Transverse colon (tissue), 4 donors: ENCODE measurements at regions not wholly inside any gene's neighbourhood (a gene's known extent, or its start where the extent isn't known, plus 50 kb on each side); places are given as distances from the start of the nearest gene placed in this dataset.

Source experiments
- DNase-seq: peaks from one replicate; pipeline ENCODE4 v3.0.0-alpha.2; 2019
- H3K27ac ChIP-seq, 4 donors: fragments of 200-600 bp; sonication (generic); 2 replicates each; pipeline ENCODE4 v1.5.1; 2016 to 2018; ENCODE audit warnings: inconsistent platforms in 4 of 4
- H3K27me3 ChIP-seq: fragments of 200-600 bp; sonication (generic); 2 replicates; pipeline ENCODE4 v1.5.1; 2017; ENCODE audit warnings: inconsistent platforms
- H3K36me3 ChIP-seq, 4 donors: fragments of 200-600 bp; sonication (generic); 2 replicates each; pipeline ENCODE4 v1.5.1; 2017 to 2019; ENCODE audit warnings: inconsistent platforms in 4 of 4
- H3K4me1 ChIP-seq, 4 donors: fragments of 200-600 bp; sonication (generic); 2 replicates each; pipeline ENCODE4 v1.5.1; 2017 to 2020; ENCODE audit warnings: inconsistent platforms in 4 of 4
- H3K4me3 ChIP-seq, 4 donors: fragments of 200-600 bp; sonication (generic); 1 replicate in 1 of 4; 2 replicates in 3 of 4; pipeline versions ENCODE4 v1.5.1 to v1.6.1; 2017 to 2019; ENCODE audit warnings: inconsistent platforms in 4 of 4
- H3K9me3 ChIP-seq, 2 donors: fragments of 200-600 bp; sonication (generic); 2 replicates each; pipeline ENCODE4 v1.5.1; 2017 to 2019; ENCODE audit warnings: inconsistent platforms in 2 of 2
- EP300 ChIP-seq: sonication (generic); formaldehyde crosslinking; IDR thresholded peaks from one replicate; pipeline ENCODE4 v1.6.1; 2017; ENCODE audit warnings: antibody characterized with exemption, low read depth
- POLR2A ChIP-seq: fragments of 450-650 bp; IDR thresholded peaks from one replicate; pipeline ENCODE4 v1.6.1; 2016; ENCODE audit warnings: antibody characterized with exemption, mild to moderate bottlenecking, moderate library complexity
- POLR2AphosphoS5 ChIP-seq, 3 donors: sonication (generic); formaldehyde crosslinking; IDR thresholded peaks; one replicate each; pipeline ENCODE4 v1.6.1; 2016; ENCODE audit warnings: antibody characterized with exemption in 3 of 3
- WGBS, 2 donors: methylation state at CpG; one replicate each; pipeline ENCODE4 v1.1.5; 2018; ENCODE audit warnings: low coverage in 1 of 2; 5-methylcytosine and 5-hydroxymethylcytosine counted together
- in situ Hi-C, 4 donors: fragments of 200-750 bp; cut with MboI; loops; one replicate each; pipeline versions ENCODE4 v1.15.0 to v1.15.1; 2017; ENCODE audit warnings: low sequenced_read_pairs in 3 of 4, low pct_ligation_motif_present in 1 of 4, low pct_unique_long_range_greater_than_20kb in 1 of 4
- intact Hi-C: fragments of 100-400 bp; cut with DNase I; formaldehyde crosslinking; loops from one replicate; pipeline ENCODE4 v1.15.1; 2023; ENCODE audit warnings: low total_unique reads
- TF ChIP-seq, protein P1 (sequence below), 5 experiments: fragments of 200-600 bp in 3 of 5; fragments of 450-650 bp in 2 of 5; sonication (generic) in 3 of 5; IDR thresholded peaks; 1 replicate in 2 of 5; 2 replicates in 3 of 5; pipeline ENCODE4 v1.5.1; 2016 to 2017; ENCODE audit warnings: antibody characterized with exemption in 5 of 5, inconsistent platforms in 3 of 5, mild to moderate bottlenecking in 2 of 5, moderate library complexity in 1 of 5

DNA sequence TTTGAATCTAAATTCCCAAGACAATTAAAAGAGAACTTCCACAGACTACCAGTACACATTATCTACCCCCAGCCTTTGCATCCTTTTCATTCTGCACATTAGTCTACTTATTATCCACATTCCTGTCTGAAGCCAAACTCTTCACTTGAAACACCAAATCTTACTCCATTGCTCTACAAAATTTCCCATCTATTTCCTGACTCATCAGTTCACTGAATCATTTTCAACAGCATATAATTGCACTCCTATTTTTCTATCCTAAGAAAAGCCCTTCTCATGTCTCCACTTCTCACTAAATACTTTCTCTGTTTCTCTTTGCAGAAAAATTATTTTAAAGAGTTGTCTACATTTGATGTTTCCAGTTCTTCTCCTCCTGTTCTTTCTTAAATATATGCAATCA, 239.4 kb upstream of the FERMT1 start:
- H3K27me3 ChIP-seq = no peaks in the 10 kb centered on the region
- in situ Hi-C loops (no loop called here), intact Hi-C loops (no loop called here)
- TF ChIP-seq POLR2A = no peak
- TF ChIP-seq, protein P1, sequence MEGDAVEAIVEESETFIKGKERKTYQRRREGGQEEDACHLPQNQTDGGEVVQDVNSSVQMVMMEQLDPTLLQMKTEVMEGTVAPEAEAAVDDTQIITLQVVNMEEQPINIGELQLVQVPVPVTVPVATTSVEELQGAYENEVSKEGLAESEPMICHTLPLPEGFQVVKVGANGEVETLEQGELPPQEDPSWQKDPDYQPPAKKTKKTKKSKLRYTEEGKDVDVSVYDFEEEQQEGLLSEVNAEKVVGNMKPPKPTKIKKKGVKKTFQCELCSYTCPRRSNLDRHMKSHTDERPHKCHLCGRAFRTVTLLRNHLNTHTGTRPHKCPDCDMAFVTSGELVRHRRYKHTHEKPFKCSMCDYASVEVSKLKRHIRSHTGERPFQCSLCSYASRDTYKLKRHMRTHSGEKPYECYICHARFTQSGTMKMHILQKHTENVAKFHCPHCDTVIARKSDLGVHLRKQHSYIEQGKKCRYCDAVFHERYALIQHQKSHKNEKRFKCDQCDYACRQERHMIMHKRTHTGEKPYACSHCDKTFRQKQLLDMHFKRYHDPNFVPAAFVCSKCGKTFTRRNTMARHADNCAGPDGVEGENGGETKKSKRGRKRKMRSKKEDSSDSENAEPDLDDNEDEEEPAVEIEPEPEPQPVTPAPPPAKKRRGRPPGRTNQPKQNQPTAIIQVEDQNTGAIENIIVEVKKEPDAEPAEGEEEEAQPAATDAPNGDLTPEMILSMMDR (IDR thresholded peaks at IDR 0.05) = no peak
- TF ChIP-seq EP300 = no peak
- H3K4me3 ChIP-seq = no peak overlapping the region
- no peaks in the 10 kb centered on the region for H3K4me1 ChIP-seq
- no peaks in the 10 kb centered on the region for H3K36me3 ChIP-seq
- no peak for DNase-seq
- H3K9me3 ChIP-seq = no peaks in the 10 kb centered on the region
- H3K27ac ChIP-seq = no peak overlapping the region

DNA sequence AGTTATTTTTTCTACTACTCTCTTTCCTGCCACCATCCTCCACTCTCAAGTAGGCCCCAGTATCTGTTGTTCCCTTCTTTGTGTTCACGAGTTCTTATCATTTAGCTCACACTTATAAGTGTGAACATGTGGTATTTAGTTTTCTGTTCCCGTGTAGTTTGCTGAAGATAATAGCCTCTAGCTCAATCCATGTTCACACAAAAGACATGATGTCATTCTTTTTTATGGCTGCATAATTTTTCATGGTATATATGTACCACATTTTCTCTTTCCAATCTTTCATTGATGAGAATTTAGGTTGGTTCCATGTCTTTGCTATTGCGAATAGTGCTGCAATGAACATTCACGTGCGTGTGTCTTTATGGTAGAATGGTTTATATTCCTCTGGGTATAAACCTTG, 237.9 kb upstream of the FERMT1 start:
- intact Hi-C loops (no loop called here), in situ Hi-C loops (no loop called here)
- WGBS, 2 donors = 70 to 75% methylated on average over 3 to 5 of the region's 5 CpGs
- Histone ChIP-seq H3K27me3 (no peaks in the 10 kb centered on the region), H3K27ac (no peak overlapping the region), H3K9me3 (no peaks in the 10 kb centered on the region), H3K4me1 (no peaks in the 10 kb centered on the region), H3K4me3 (no peak overlapping the region), H3K36me3 (no peaks in the 10 kb centered on the region)
- DNase-seq = no peak
- TF ChIP-seq POLR2AphosphoS5 (IDR thresholded peaks at IDR 0.05) (no peak), EP300 (no peak), POLR2A (no peak)
- TF ChIP-seq, protein P1 (IDR thresholded peaks at IDR 0.05) = no peak

- intact Hi-C loops (no loop called here), in situ Hi-C loops (no loop called here)
- Histone ChIP-seq H3K4me1 (no peaks in the 10 kb centered on the region), H3K9me3 (no peaks in the 10 kb centered on the region), H3K4me3 (no peak overlapping the region), H3K36me3 (no peaks in the 10 kb centered on the region), H3K27me3 (no peaks in the 10 kb centered on the region), H3K27ac (no peak overlapping the region)
- DNase-seq = no peak
- TF ChIP-seq, protein P1 (IDR thresholded peaks at IDR 0.05) = no peak
- TF ChIP-seq EP300 (no peak), POLR2AphosphoS5 (IDR thresholded peaks at IDR 0.05) (no peak), POLR2A (no peak)
- 69 to 70% methylated on average over 4 to 7 of the region's 7 CpGs for WGBS, 2 donors
Measured at GRCh38 chr20:6355754-6356451, 233.1 kb upstream of the FERMT1 start.

DNA sequence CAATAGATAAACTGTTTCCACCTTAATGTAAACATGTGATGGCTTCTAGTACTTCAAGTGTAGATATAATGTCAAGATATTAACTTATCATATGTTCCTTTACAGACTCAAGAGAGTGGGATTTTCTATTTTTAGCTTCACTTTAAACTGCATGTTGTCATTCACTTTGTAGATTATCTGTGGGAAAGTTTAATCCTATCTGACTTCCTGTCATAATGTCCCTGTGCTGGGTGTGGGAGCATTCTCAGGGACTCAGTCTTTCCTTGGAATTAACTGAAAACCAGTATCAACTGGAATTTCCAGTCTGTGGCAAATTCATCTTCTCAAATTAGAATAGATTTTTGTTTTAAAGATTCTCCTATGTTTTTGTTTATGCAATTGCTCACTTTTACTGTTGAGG, 226.1 kb upstream of the FERMT1 start:
- Histone ChIP-seq H3K27ac (no peak overlapping the region), H3K4me1 (no peaks in the 10 kb centered on the region), H3K27me3 (no peaks in the 10 kb centered on the region), H3K4me3 (no peak overlapping the region), H3K36me3 (no peaks in the 10 kb centered on the region), H3K9me3 (no peaks in the 10 kb centered on the region)
- intact Hi-C loops (no loop called here), in situ Hi-C loops (no loop called here)
- TF ChIP-seq EP300 = no peak
- TF ChIP-seq, protein P1 (IDR thresholded peaks at IDR 0.05) = no peak
- TF ChIP-seq POLR2AphosphoS5 (IDR thresholded peaks at IDR 0.05) = no peak
- TF ChIP-seq POLR2A = no peak
- DNase-seq = no peak
